Erythroblast (primary cell): ENCODE measurements at regions not wholly inside any gene's neighbourhood (a gene's known extent, or its start where the extent isn't known, plus 50 kb on each side); places are given as distances from the start of the nearest gene placed in this dataset.

ENCODE experiments used
- DNase-seq, 2 experiments: peaks; one replicate each; lab custom pipeline; 2025; lab: John Stamatoyannopoulos, UW
- GATA1 ChIP-seq: IDR thresholded peaks from 2 replicates; pipeline ENCODE4 v1.6.1; 2011; ENCODE audit warnings: low read depth, mild to moderate bottlenecking, control low read depth, low read length, moderate library complexity
- POLR2A ChIP-seq: IDR thresholded peaks from 2 replicates; pipeline ENCODE4 v1.6.1; 2011; ENCODE audit warnings: mild to moderate bottlenecking, low read length

GRCh38 chr7:155961241-155962190, 149.3 kb upstream of the SHH start:
- no peak for DNase-seq
- TF ChIP-seq GATA1 (no peak), POLR2A (no peak)

- no peak for DNase-seq
- TF ChIP-seq POLR2A (no peak), GATA1 (no peak)
Observed at GRCh38 chr7:155959894-155960293, 147.6 kb upstream of the SHH start.

GRCh38 chr7:155956977-155957376, 144.7 kb upstream of the SHH start:
- no peak for DNase-seq
- TF ChIP-seq GATA1 (no peak), POLR2A (no peak)

GRCh38 chr7:155955367-155955635, 143.0 kb upstream of the SHH start:
- no peak for TF ChIP-seq POLR2A
- TF ChIP-seq GATA1 = no peak

GRCh38 chr7:155954550-155955366, 142.5 kb upstream of the SHH start:
- no peak for DNase-seq
- TF ChIP-seq GATA1 (no peak), POLR2A (no peak)

More at GRCh38 chr7:155955367-155955635, 143.0 kb upstream of the SHH start:
- DNase-seq = no peak

- no peak for TF ChIP-seq GATA1
- no peak for TF ChIP-seq POLR2A
- DNase-seq = no peak
Observed at GRCh38 chr7:155953781-155954549, 141.7 kb upstream of the SHH start.

- TF ChIP-seq GATA1 = no peak
- TF ChIP-seq POLR2A = no peak
- no peak for DNase-seq
Observed at GRCh38 chr7:155953501-155953778, 141.2 kb upstream of the SHH start.

GRCh38 chr7:155951554-155952158, 139.4 kb upstream of the SHH start:
- DNase-seq = no peak
- no peak for TF ChIP-seq POLR2A
- TF ChIP-seq GATA1 = no peak

- TF ChIP-seq GATA1 (no peak), POLR2A (no peak)
- no peak for DNase-seq
Observed at GRCh38 chr7:155950898-155951553, 138.8 kb upstream of the SHH start.

GRCh38 chr7:155948845-155949244, 136.6 kb upstream of the SHH start:
- TF ChIP-seq GATA1 (no peak), POLR2A (no peak)
- DNase-seq = no peak

- TF ChIP-seq POLR2A = no peak
- TF ChIP-seq GATA1 = no peak
- no peak for DNase-seq
Observed at GRCh38 chr7:155948423-155948822, 136.2 kb upstream of the SHH start.

GRCh38 chr7:155947051-155947450, 134.8 kb upstream of the SHH start:
- DNase-seq = no peak

GRCh38 chr7:155945670-155946325, 133.5 kb upstream of the SHH start:
- TF ChIP-seq GATA1 = no peak
- no peak for DNase-seq

More at GRCh38 chr7:155947051-155947450, 134.8 kb upstream of the SHH start:
- no peak for TF ChIP-seq POLR2A
- TF ChIP-seq GATA1 = no peak
